Upper lobe of left lung (tissue), 4 donors: ENCODE measurements at regions not wholly inside any gene's neighbourhood (a gene's known extent, or its start where the extent isn't known, plus 50 kb on each side); places are given as distances from the start of the nearest gene placed in this dataset.

Experiments used
- CTCF ChIP-seq, 6 experiments: fragments of 450-650 bp in 4 of 6; fragments of 200-600 bp in 2 of 6; sonication (generic) in 2 of 6; IDR thresholded peaks; one replicate each; pipeline ENCODE4 v1.5.1; 2016 to 2019; ENCODE audit warnings: antibody characterized with exemption in 6 of 6
- POLR2A ChIP-seq, 4 donors: fragments of 450-650 bp; IDR thresholded peaks; one replicate each; pipeline ENCODE4 v1.5.1; 2016 to 2017; ENCODE audit warnings: antibody characterized with exemption in 4 of 4, mild to moderate bottlenecking in 2 of 4
- POLR2AphosphoS5 ChIP-seq, 2 donors: sonication (generic); formaldehyde crosslinking; IDR thresholded peaks; one replicate each; pipeline ENCODE4 v1.5.1; 2017; ENCODE audit warnings: antibody characterized with exemption in 2 of 2

- TF ChIP-seq CTCF (IDR thresholded peaks at IDR 0.05) (no peak), POLR2A (IDR thresholded peaks at IDR 0.05) (no peak), POLR2AphosphoS5 (IDR thresholded peaks at IDR 0.05) (no peak)
These were observed 681.1 kb upstream of the CADM2 start for GRCh38 chr3:84277562-84278224.
